ENCODE measurements at regions not wholly inside any gene's neighbourhood (a gene's known extent, or its start where the extent isn't known, plus 50 kb on each side); places are given as distances from the start of the nearest gene placed in this dataset.

DNA sequence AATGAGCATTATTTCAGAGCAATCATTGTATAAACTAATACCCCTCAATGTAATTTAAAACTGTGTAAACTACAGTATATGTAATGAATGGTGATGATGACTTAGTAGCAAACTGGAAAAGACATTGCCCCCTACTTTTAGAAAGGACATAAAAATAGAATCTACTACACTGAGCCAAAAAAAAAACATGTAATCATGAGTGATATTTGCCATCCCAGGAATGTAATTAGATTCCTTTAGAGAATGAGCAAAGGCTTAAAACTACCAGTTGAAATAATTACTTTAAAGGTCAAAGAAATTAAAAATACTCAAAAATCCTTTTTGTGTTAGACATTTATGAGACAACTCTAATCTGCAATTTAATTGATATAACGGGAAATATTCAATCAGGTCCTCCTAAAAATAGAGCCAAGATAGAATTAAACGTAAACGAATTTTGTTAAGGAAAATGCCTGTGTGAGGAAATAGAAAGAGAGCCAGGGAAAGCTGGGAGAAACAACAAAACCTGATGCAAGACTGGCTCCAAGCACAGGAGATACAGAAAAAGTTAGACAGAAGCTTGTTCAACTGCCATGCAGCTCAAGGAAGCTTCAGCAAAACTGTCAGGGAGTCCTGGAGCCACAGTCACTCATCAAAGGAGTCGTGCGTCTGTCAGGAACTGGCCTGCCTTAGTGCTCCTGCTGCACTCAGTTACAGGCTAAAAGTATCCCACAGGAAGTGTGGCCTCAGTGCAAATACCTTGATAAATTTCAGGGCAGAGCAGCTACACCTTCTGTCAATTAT lies 655.7 kb upstream of the INTU start:
- DNase-seq (ENCODE audit: low read depth), result no peak
- TF ChIP-seq, protein P1, sequence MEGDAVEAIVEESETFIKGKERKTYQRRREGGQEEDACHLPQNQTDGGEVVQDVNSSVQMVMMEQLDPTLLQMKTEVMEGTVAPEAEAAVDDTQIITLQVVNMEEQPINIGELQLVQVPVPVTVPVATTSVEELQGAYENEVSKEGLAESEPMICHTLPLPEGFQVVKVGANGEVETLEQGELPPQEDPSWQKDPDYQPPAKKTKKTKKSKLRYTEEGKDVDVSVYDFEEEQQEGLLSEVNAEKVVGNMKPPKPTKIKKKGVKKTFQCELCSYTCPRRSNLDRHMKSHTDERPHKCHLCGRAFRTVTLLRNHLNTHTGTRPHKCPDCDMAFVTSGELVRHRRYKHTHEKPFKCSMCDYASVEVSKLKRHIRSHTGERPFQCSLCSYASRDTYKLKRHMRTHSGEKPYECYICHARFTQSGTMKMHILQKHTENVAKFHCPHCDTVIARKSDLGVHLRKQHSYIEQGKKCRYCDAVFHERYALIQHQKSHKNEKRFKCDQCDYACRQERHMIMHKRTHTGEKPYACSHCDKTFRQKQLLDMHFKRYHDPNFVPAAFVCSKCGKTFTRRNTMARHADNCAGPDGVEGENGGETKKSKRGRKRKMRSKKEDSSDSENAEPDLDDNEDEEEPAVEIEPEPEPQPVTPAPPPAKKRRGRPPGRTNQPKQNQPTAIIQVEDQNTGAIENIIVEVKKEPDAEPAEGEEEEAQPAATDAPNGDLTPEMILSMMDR (IDR thresholded peaks at IDR 0.05; ENCODE audit: insufficient read depth, low read depth, low read length, missing control alignments), result no peak
- no peak overlapping the region for H3K4me3 ChIP-seq (ENCODE audit: low read depth, low read length)

DNA sequence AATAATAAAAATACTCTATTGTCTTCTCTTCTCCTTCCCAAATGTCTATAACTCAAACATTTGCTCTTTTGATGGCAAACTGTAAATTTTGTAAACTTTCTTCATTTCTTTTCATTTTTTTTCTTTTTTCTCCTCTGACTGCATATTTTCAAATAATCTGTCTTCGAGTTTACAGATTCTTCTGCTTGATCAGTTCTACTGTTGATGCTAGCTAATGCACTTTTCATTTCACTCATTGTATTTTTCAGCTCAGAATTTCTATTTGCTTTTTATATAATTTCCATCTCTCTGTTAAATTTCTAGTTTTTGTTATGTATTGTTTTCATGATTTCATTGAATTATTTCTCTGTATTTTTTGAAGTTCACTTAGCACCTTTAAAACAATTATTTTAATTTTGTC lies 646.8 kb upstream of the INTU start:
- no peak overlapping the region for H3K4me3 ChIP-seq (ENCODE audit: low read depth, low read length)
- no peak for DNase-seq (ENCODE audit: low read depth)
- TF ChIP-seq, protein P1 (IDR thresholded peaks at IDR 0.05; ENCODE audit: insufficient read depth, low read depth, low read length, missing control alignments), result no peak

DNA sequence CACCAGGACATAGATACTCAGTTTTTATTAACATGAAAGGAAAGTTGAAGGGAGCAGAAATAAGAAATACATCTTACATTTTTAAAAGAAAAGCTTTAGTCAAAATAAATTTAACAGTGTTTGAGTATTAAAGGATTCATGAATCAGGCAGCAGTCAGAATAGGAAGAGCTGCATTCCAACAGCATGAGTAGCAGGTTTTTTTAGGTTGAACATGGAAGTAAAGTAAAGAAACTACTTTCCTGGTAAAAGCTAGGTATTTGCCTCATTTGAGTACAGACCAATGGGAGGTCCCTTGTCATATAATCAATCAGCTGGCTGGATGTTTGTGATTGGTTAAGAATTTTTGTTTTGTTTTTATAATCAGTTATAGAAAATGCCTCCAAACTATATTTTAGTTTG lies 645.9 kb upstream of the INTU start:
- TF ChIP-seq, protein P1 (IDR thresholded peaks at IDR 0.05; ENCODE audit: insufficient read depth, low read depth, low read length, missing control alignments), result no peak
- DNase-seq (ENCODE audit: low read depth), result no peak

DNA sequence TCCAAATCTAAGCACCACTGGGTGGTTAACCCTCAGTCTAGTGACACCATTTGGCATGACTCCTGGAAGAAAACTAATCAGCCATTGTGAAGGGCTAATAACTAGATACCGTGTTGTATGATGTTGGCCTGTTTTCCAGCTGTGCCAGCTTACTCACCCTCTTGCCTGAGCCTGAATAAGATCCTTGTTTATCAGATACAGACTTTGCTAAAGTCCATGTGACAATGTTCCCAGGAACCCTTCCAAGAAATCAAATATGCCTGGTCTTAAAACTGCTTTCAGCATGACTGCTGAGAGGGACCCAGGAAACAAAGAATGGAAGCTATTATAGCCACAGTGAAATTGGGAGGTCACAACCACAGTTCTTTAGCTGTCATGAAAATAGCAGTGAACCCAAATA lies 640.8 kb upstream of the INTU start:
- DNase-seq (ENCODE audit: low read depth), result no peak
- no peak overlapping the region for H3K4me3 ChIP-seq (ENCODE audit: low read depth, low read length)
- TF ChIP-seq, protein P1 (IDR thresholded peaks at IDR 0.05; ENCODE audit: insufficient read depth, low read depth, low read length, missing control alignments), result no peak

More for the DNA sequence above, 645.9 kb upstream of the INTU start:
- H3K4me3 ChIP-seq (ENCODE audit: low read depth, low read length), result no peak overlapping the region

DNA sequence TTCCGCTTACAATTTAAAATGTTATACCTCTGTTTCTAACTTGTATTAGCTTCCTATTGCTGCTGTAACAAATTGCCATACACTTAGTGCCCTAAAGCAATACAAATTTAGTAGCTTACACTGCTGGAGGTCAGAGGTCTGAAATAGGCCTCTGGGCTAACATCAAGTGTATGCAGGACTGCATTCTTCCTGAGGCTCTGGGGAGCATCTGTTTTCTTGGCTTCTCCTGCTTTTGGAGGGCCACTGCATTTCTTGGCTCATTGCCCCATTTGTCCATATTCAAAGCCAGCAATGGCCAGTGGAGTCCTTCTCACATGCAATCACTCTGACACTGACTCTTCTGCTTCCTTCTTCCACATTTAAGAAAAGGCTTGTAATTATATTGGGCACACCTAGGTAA lies 639.8 kb upstream of the INTU start:
- TF ChIP-seq, protein P1 (IDR thresholded peaks at IDR 0.05; ENCODE audit: insufficient read depth, low read depth, low read length, missing control alignments), result no peak
- no peak for DNase-seq (ENCODE audit: low read depth)
- H3K4me3 ChIP-seq (ENCODE audit: low read depth, low read length), result no peak overlapping the region

- no peak for DNase-seq (ENCODE audit: low read depth)
- no peak overlapping the region for H3K4me3 ChIP-seq (ENCODE audit: low read depth, low read length)
- TF ChIP-seq, protein P1 (IDR thresholded peaks at IDR 0.05; ENCODE audit: insufficient read depth, low read depth, low read length, missing control alignments), result no peak
Measured at GRCh38 chr4:126993351-126993750, 639.4 kb upstream of the INTU start.

GRCh38 chr4:126995235-126995634 lies 637.5 kb upstream of the INTU start:
- TF ChIP-seq, protein P1 (IDR thresholded peaks at IDR 0.05; ENCODE audit: insufficient read depth, low read depth, low read length, missing control alignments), result no peak
- H3K4me3 ChIP-seq (ENCODE audit: low read depth, low read length), result no peak overlapping the region
- DNase-seq (ENCODE audit: low read depth), result no peak

All from GM12865 (cell line).